ENCODE measurements at regions not wholly inside any gene's neighbourhood (a gene's known extent, or its start where the extent isn't known, plus 50 kb on each side); places are given as distances from the start of the nearest gene placed in this dataset.

DNA sequence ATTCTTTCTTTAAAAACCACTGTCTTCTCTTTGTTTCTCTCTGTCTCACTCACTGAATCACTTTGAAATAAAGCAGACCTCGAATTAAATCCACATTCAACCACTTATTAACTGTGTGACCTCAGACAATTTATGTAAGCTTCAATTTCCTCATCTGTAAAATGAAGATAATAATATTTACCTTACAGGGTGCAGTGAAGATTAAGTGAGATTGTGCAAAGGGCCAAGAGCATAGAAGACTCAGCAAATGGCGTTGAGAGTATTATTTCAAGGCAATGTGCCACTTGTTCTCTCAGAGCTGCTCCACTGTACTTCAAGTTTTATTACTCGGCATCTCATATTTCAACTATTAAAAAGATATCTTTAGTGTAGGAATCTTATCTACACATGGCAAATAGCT lies 454.2 kb upstream of the HNRNPA3 start:
- H2BK120ac ChIP-seq (ENCODE audit: low read depth, low read length) = no peak overlapping the region
- H3K27me3 ChIP-seq (ENCODE audit: insufficient read depth, low read length, poor library complexity) = no peaks in the 10 kb centered on the region
- no peak overlapping the region for H4K5ac ChIP-seq (ENCODE audit: low read length)
- no peak overlapping the region for H3K4ac ChIP-seq (ENCODE audit: low read depth, low read length)
- H2BK5ac ChIP-seq (ENCODE audit: low read length) = no peak overlapping the region
- no peaks in the 10 kb centered on the region for H3K36me3 ChIP-seq (ENCODE audit: control insufficient read depth, insufficient read depth, low read length)
- H3K4me2 ChIP-seq (ENCODE audit: low read length) = no peak overlapping the region
- no peak overlapping the region for H3K23ac ChIP-seq (ENCODE audit: low read length)
- no peak overlapping the region for H2BK15ac ChIP-seq (replicated peaks; ENCODE audit: low read depth)
- no peak overlapping the region for H2AK5ac ChIP-seq (ENCODE audit: low read length)
- no peaks in the 10 kb centered on the region for H3K4me1 ChIP-seq (ENCODE audit: control insufficient read depth, low read depth, low read length)
- no peak overlapping the region for H4K8ac ChIP-seq (ENCODE audit: low read depth, low read length)
- DNase-seq = no peak
- H3K4me3 ChIP-seq (ENCODE audit: low read length) = no peak overlapping the region
- no peaks in the 10 kb centered on the region for H3K79me1 ChIP-seq (ENCODE audit: low read length)
- no peak overlapping the region for H3K27ac ChIP-seq (ENCODE audit: low read depth, low read length)
- no CpG with 5 or more reads among the region's 3 CpGs for WGBS (ENCODE audit: extremely low coverage, insufficient coverage, low lambda C conversion rate)
- H3K9ac ChIP-seq (ENCODE audit: low read length) = no peak overlapping the region
- no peak overlapping the region for H3K56ac ChIP-seq (ENCODE audit: low read length)
- no peaks in the 10 kb centered on the region for H3K79me2 ChIP-seq (ENCODE audit: control insufficient read depth, insufficient read depth, low read length)
- H3K18ac ChIP-seq (ENCODE audit: low read length) = no peak overlapping the region

GRCh38 chr2:176760439-176760838 lies 452.2 kb upstream of the HNRNPA3 start:
- Histone ChIP-seq H3K79me1 (ENCODE audit: low read length) (no peaks in the 10 kb centered on the region), H3K23ac (ENCODE audit: low read length) (no peak overlapping the region), H3K79me2 (ENCODE audit: control insufficient read depth, insufficient read depth, low read length) (no peaks in the 10 kb centered on the region), H3K4me1 (ENCODE audit: control insufficient read depth, low read depth, low read length) (peaks cover 3% of the 10 kb centered on the region), H3K9ac (ENCODE audit: low read length) (no peak overlapping the region), H3K36me3 (ENCODE audit: control insufficient read depth, insufficient read depth, low read length) (no peaks in the 10 kb centered on the region), H4K5ac (ENCODE audit: low read length) (no peak overlapping the region), H3K4ac (ENCODE audit: low read depth, low read length) (no peak overlapping the region), H3K27ac (ENCODE audit: low read depth, low read length) (no peak overlapping the region), H4K8ac (ENCODE audit: low read depth, low read length) (no peak overlapping the region), H3K27me3 (ENCODE audit: insufficient read depth, low read length, poor library complexity) (no peaks in the 10 kb centered on the region), H3K4me2 (ENCODE audit: low read length) (no peak overlapping the region), H3K18ac (ENCODE audit: low read length) (no peak overlapping the region), H2BK5ac (ENCODE audit: low read length) (no peak overlapping the region), H2BK120ac (ENCODE audit: low read depth, low read length) (no peak overlapping the region), H3K4me3 (ENCODE audit: low read length) (no peak overlapping the region), H2AK5ac (ENCODE audit: low read length) (no peak overlapping the region), H3K56ac (ENCODE audit: low read length) (no peak overlapping the region), H2BK15ac (replicated peaks; ENCODE audit: low read depth) (no peak overlapping the region)
- DNase-seq = no peak
- whole genome bisulfite sequencing (ENCODE audit: extremely low coverage, insufficient coverage, low lambda C conversion rate) = no CpG with 5 or more reads among the region's 4 CpGs

- Histone ChIP-seq H4K8ac (ENCODE audit: low read depth, low read length) (no peak overlapping the region), H3K9ac (ENCODE audit: low read length) (no peak overlapping the region), H4K5ac (ENCODE audit: low read length) (no peak overlapping the region), H3K79me2 (ENCODE audit: control insufficient read depth, insufficient read depth, low read length) (no peaks in the 10 kb centered on the region), H2AK5ac (ENCODE audit: low read length) (no peak overlapping the region), H3K27me3 (ENCODE audit: insufficient read depth, low read length, poor library complexity) (no peaks in the 10 kb centered on the region), H2BK5ac (ENCODE audit: low read length) (no peak overlapping the region), H3K4ac (ENCODE audit: low read depth, low read length) (no peak overlapping the region), H3K23ac (ENCODE audit: low read length) (no peak overlapping the region), H2BK15ac (replicated peaks; ENCODE audit: low read depth) (no peak overlapping the region), H3K36me3 (ENCODE audit: control insufficient read depth, insufficient read depth, low read length) (no peaks in the 10 kb centered on the region), H3K79me1 (ENCODE audit: low read length) (no peaks in the 10 kb centered on the region), H3K27ac (ENCODE audit: low read depth, low read length) (no peak overlapping the region), H3K18ac (ENCODE audit: low read length) (no peak overlapping the region), H3K4me1 (ENCODE audit: control insufficient read depth, low read depth, low read length) (peaks cover 3% of the 10 kb centered on the region), H2BK120ac (ENCODE audit: low read depth, low read length) (no peak overlapping the region), H3K4me2 (ENCODE audit: low read length) (no peak overlapping the region), H3K4me3 (ENCODE audit: low read length) (no peak overlapping the region), H3K56ac (ENCODE audit: low read length) (no peak overlapping the region)
- no CpG with 5 or more reads among the region's 2 CpGs for WGBS (ENCODE audit: extremely low coverage, insufficient coverage, low lambda C conversion rate)
- DNase-seq = no peak
Observed at GRCh38 chr2:176763130-176763529, 449.5 kb upstream of the HNRNPA3 start.

DNA sequence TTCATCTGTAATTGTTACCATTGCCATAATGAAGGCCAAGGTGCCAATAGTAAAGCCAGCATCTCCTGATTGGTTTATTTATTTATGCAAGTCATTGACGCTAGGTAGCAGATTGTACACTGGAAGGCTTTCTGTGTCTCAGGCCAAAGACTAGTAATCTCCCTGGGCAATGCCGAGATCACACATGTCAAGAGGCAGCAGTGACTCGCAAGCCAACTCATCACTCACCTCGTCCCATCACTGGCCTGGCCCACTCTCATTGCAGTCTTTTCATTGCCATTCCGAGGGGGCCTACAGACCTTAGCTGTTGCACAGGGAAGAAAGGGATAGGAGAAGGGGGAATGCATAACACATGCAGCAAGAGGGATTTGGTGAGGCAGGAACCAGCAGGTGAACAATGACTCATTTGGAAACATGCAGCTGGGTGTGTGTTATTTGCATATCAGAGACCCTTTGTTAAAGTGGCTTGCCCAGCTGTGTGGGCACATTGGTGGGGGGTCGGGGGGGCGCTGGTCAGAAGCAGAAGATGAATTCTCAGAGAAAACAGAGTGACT lies 448.7 kb upstream of the HNRNPA3 start:
- H2BK15ac ChIP-seq (replicated peaks; ENCODE audit: low read depth) = no peak overlapping the region
- H3K36me3 ChIP-seq (ENCODE audit: control insufficient read depth, insufficient read depth, low read length) = no peaks in the 10 kb centered on the region
- no peak overlapping the region for H4K5ac ChIP-seq (ENCODE audit: low read length)
- H4K8ac ChIP-seq (ENCODE audit: low read depth, low read length) = no peak overlapping the region
- no peak overlapping the region for H2AK5ac ChIP-seq (ENCODE audit: low read length)
- WGBS (ENCODE audit: extremely low coverage, insufficient coverage, low lambda C conversion rate) = no CpG with 5 or more reads among the region's 7 CpGs
- H3K23ac ChIP-seq (ENCODE audit: low read length) = no peak overlapping the region
- no peaks in the 10 kb centered on the region for H3K79me2 ChIP-seq (ENCODE audit: control insufficient read depth, insufficient read depth, low read length)
- H3K18ac ChIP-seq (ENCODE audit: low read length) = no peak overlapping the region
- H2BK120ac ChIP-seq (ENCODE audit: low read depth, low read length) = no peak overlapping the region
- no peak overlapping the region for H3K4ac ChIP-seq (ENCODE audit: low read depth, low read length)
- no peak overlapping the region for H2BK5ac ChIP-seq (ENCODE audit: low read length)
- H3K79me1 ChIP-seq (ENCODE audit: low read length) = no peaks in the 10 kb centered on the region
- peaks cover 3% of the 10 kb centered on the region for H3K4me1 ChIP-seq (ENCODE audit: control insufficient read depth, low read depth, low read length)
- H3K56ac ChIP-seq (ENCODE audit: low read length) = no peak overlapping the region
- H3K9ac ChIP-seq (ENCODE audit: low read length) = no peak overlapping the region
- H3K4me3 ChIP-seq (ENCODE audit: low read length) = no peak overlapping the region
- no peaks in the 10 kb centered on the region for H3K27me3 ChIP-seq (ENCODE audit: insufficient read depth, low read length, poor library complexity)
- peak; percentile 75 for DNase-seq
- no peak overlapping the region for H3K27ac ChIP-seq (ENCODE audit: low read depth, low read length)
- no peak overlapping the region for H3K4me2 ChIP-seq (ENCODE audit: low read length)

GRCh38 chr2:176764921-176765320 lies 447.7 kb upstream of the HNRNPA3 start:
- H3K4ac ChIP-seq (ENCODE audit: low read depth, low read length) = no peak overlapping the region
- H3K56ac ChIP-seq (ENCODE audit: low read length) = no peak overlapping the region
- H2BK120ac ChIP-seq (ENCODE audit: low read depth, low read length) = peak overlapping the region; percentile 65
- H2AK5ac ChIP-seq (ENCODE audit: low read length) = no peak overlapping the region
- H3K9ac ChIP-seq (ENCODE audit: low read length) = no peak overlapping the region
- H3K4me2 ChIP-seq (ENCODE audit: low read length) = no peak overlapping the region
- WGBS (ENCODE audit: extremely low coverage, insufficient coverage, low lambda C conversion rate) = no CpG with 5 or more reads among the region's 6 CpGs
- no peak overlapping the region for H2BK15ac ChIP-seq (replicated peaks; ENCODE audit: low read depth)
- H3K23ac ChIP-seq (ENCODE audit: low read length) = no peak overlapping the region
- no peak overlapping the region for H4K8ac ChIP-seq (ENCODE audit: low read depth, low read length)
- H3K18ac ChIP-seq (ENCODE audit: low read length) = no peak overlapping the region
- no peak overlapping the region for H4K5ac ChIP-seq (ENCODE audit: low read length)
- H3K79me1 ChIP-seq (ENCODE audit: low read length) = no peaks in the 10 kb centered on the region
- no peaks in the 10 kb centered on the region for H3K79me2 ChIP-seq (ENCODE audit: control insufficient read depth, insufficient read depth, low read length)
- H3K27me3 ChIP-seq (ENCODE audit: insufficient read depth, low read length, poor library complexity) = no peaks in the 10 kb centered on the region
- no peak for DNase-seq
- peaks cover 3% of the 10 kb centered on the region for H3K4me1 ChIP-seq (ENCODE audit: control insufficient read depth, low read depth, low read length)
- no peak overlapping the region for H3K4me3 ChIP-seq (ENCODE audit: low read length)
- no peaks in the 10 kb centered on the region for H3K36me3 ChIP-seq (ENCODE audit: control insufficient read depth, insufficient read depth, low read length)
- no peak overlapping the region for H2BK5ac ChIP-seq (ENCODE audit: low read length)
- H3K27ac ChIP-seq (ENCODE audit: low read depth, low read length) = no peak overlapping the region

DNA sequence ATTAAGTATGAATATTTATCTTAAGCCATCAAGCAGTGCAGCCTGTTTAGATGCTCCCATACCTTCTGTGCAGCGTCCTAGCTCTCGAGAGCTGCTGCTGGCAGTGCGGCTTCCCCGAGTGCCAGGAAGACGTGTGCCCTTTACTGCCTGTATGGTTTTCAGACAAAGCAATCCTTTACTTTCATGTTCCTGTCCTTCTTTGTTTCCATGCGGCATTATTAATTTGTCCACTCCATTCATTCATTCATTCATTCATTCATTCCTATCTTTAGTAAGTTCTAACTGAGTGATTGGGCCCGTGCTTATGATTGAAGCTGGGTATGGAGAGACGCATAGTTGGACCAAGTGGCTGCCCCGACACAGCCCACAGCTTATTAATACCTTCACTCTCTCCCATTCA lies 446.6 kb upstream of the HNRNPA3 start:
- Histone ChIP-seq H2AK5ac (ENCODE audit: low read length) (no peak overlapping the region), H3K9ac (ENCODE audit: low read length) (no peak overlapping the region), H3K4me2 (ENCODE audit: low read length) (no peak overlapping the region), H4K8ac (ENCODE audit: low read depth, low read length) (no peak overlapping the region), H3K23ac (ENCODE audit: low read length) (no peak overlapping the region), H3K4me3 (ENCODE audit: low read length) (no peak overlapping the region), H3K79me2 (ENCODE audit: control insufficient read depth, insufficient read depth, low read length) (no peaks in the 10 kb centered on the region), H3K18ac (ENCODE audit: low read length) (no peak overlapping the region), H2BK15ac (replicated peaks; ENCODE audit: low read depth) (no peak overlapping the region), H4K5ac (ENCODE audit: low read length) (no peak overlapping the region), H3K4me1 (ENCODE audit: control insufficient read depth, low read depth, low read length) (peaks cover 3% of the 10 kb centered on the region), H3K79me1 (ENCODE audit: low read length) (no peaks in the 10 kb centered on the region), H2BK120ac (ENCODE audit: low read depth, low read length) (no peak overlapping the region), H3K36me3 (ENCODE audit: control insufficient read depth, insufficient read depth, low read length) (no peaks in the 10 kb centered on the region), H3K56ac (ENCODE audit: low read length) (no peak overlapping the region), H3K27ac (ENCODE audit: low read depth, low read length) (no peak overlapping the region), H2BK5ac (ENCODE audit: low read length) (no peak overlapping the region), H3K27me3 (ENCODE audit: insufficient read depth, low read length, poor library complexity) (no peaks in the 10 kb centered on the region), H3K4ac (ENCODE audit: low read depth, low read length) (no peak overlapping the region)
- no peak for DNase-seq
- WGBS (ENCODE audit: extremely low coverage, insufficient coverage, low lambda C conversion rate) = no CpG with 5 or more reads among the region's 9 CpGs
